WERI-Rb-1 (cell line): ENCODE measurements at regions not wholly inside any gene's neighbourhood (a gene's known extent, or its start where the extent isn't known, plus 50 kb on each side); places are given as distances from the start of the nearest gene placed in this dataset.
A peak's percentile ranks its signal among the peaks of the same experiment; 100 is the strongest.
"Not testable (repeated sequence)": the region's sequence is repeated elsewhere in the genome, so short reads cannot be mapped to it uniquely, and the experiment has no call there.

Experiments
- DNase-seq: peaks from one replicate; pipeline ENCODE4 v3.0.0-alpha.2; 2020
- H3K27ac ChIP-seq: fragments of 250-450 bp; sonication (Bioruptor Pico); 2 replicates; pipeline ENCODE4 v1.5.1; 2020; ENCODE audit warnings: mild to moderate bottlenecking, moderate library complexity
- H3K27me3 ChIP-seq: fragments of 250-450 bp; sonication (Bioruptor Pico); 2 replicates; pipeline ENCODE4 v1.5.1; 2021; ENCODE audit warnings: mild to moderate bottlenecking, low read depth, moderate library complexity; ENCODE audit not compliant: insufficient read depth, severe bottlenecking
- H3K36me3 ChIP-seq: fragments of 250-450 bp; sonication (Bioruptor Pico); 2 replicates; pipeline ENCODE4 v1.5.1; 2020; ENCODE audit warnings: mild to moderate bottlenecking, moderate library complexity
- H3K4me3 ChIP-seq: 2 replicates; pipeline ENCODE4 v1.5.1; 2011; ENCODE audit warnings: low read depth, mild to moderate bottlenecking, control low read depth, low read length
- H3K9me3 ChIP-seq: fragments of 250-450 bp; sonication (Bioruptor Pico); 2 replicates; pipeline ENCODE4 v1.5.1; 2021; ENCODE audit warnings: mild to moderate bottlenecking, moderate library complexity; ENCODE audit not compliant: severe bottlenecking
- TF ChIP-seq, protein P1 (sequence below): IDR thresholded peaks from 2 replicates; pipeline ENCODE4 v1.5.1; 2011; ENCODE audit warnings: low read depth, mild to moderate bottlenecking, control low read depth, inconsistent platforms, low read length

- H3K27ac ChIP-seq, H3K9me3 ChIP-seq, H3K27me3 ChIP-seq, H3K4me3 ChIP-seq, H3K36me3 ChIP-seq: not testable (repeated sequence)
- DNase-seq: peak; percentile 16
Observed at GRCh38 chr9:138174954-138175353, 297.4 kb downstream of the CACNA1B start.

- DNase-seq, H3K27me3 ChIP-seq, H3K4me3 ChIP-seq, H3K36me3 ChIP-seq, H3K27ac ChIP-seq, H3K9me3 ChIP-seq: not testable (repeated sequence)
Observed at GRCh38 chr9:138175354-138175753, 297.8 kb downstream of the CACNA1B start.

- H3K27me3 ChIP-seq, H3K27ac ChIP-seq, DNase-seq, H3K9me3 ChIP-seq, H3K4me3 ChIP-seq, H3K36me3 ChIP-seq: not testable (repeated sequence)
Observed at GRCh38 chr9:138177091-138177490, 299.5 kb downstream of the CACNA1B start.

DNA sequence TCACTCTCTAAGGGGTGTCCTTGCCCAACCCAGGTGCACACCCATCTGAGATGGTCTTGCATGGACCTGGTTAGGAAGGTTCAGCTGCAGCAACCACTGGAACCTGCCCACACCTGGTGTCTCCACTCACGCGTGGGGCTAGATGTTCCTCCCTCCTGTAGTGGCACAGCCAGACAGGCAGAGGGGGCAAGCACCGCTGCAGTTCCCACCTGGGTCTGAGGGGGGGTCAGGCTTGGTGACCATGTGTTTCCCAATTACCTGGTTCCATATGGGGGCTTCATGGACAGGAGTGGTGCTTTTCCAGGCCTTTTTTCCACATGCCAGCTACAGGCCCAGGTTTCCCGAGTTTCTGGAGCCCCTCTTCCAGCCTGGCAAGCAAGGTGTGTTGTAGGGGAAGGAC, 301.4 kb downstream of the CACNA1B start:
- H3K9me3 ChIP-seq, H3K4me3 ChIP-seq, H3K36me3 ChIP-seq, H3K27ac ChIP-seq, DNase-seq, H3K27me3 ChIP-seq: not testable (repeated sequence)
- TF ChIP-seq, protein P1, sequence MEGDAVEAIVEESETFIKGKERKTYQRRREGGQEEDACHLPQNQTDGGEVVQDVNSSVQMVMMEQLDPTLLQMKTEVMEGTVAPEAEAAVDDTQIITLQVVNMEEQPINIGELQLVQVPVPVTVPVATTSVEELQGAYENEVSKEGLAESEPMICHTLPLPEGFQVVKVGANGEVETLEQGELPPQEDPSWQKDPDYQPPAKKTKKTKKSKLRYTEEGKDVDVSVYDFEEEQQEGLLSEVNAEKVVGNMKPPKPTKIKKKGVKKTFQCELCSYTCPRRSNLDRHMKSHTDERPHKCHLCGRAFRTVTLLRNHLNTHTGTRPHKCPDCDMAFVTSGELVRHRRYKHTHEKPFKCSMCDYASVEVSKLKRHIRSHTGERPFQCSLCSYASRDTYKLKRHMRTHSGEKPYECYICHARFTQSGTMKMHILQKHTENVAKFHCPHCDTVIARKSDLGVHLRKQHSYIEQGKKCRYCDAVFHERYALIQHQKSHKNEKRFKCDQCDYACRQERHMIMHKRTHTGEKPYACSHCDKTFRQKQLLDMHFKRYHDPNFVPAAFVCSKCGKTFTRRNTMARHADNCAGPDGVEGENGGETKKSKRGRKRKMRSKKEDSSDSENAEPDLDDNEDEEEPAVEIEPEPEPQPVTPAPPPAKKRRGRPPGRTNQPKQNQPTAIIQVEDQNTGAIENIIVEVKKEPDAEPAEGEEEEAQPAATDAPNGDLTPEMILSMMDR: 0 out of 2 replicates have a peak, but pooled peaks have one; percentile 18

GRCh38 chr9:138179671-138180070, 302.1 kb downstream of the CACNA1B start:
- H3K27ac ChIP-seq, H3K36me3 ChIP-seq, H3K4me3 ChIP-seq, DNase-seq, H3K9me3 ChIP-seq, H3K27me3 ChIP-seq: not testable (repeated sequence)

- H3K27ac ChIP-seq, H3K9me3 ChIP-seq, H3K36me3 ChIP-seq, DNase-seq, H3K4me3 ChIP-seq, H3K27me3 ChIP-seq: not testable (repeated sequence)
Observed at GRCh38 chr9:138181963-138182362, 304.4 kb downstream of the CACNA1B start.

DNA sequence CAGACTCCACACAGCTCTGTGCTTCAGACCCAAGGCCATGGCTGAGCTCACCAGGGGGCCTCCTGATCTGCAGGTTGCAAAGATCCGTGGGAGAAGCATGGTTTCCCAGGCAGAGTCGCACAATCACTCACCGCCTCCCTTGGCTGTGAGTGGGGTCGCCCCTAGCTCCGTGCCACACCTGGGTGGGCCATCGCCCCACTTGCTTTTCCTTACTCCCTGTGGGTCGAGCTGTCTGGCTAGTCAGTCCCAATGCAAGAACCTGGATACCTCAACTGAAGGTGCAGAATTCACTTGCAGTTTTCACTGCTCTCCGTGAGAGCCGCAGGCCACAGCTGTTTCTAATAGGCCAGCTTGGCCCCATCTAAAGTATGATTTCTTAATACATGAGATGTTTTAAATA, 319.6 kb downstream of the CACNA1B start:
- not testable (repeated sequence) for H3K9me3 ChIP-seq, H3K27me3 ChIP-seq, H3K4me3 ChIP-seq, H3K27ac ChIP-seq, H3K36me3 ChIP-seq, DNase-seq

DNA sequence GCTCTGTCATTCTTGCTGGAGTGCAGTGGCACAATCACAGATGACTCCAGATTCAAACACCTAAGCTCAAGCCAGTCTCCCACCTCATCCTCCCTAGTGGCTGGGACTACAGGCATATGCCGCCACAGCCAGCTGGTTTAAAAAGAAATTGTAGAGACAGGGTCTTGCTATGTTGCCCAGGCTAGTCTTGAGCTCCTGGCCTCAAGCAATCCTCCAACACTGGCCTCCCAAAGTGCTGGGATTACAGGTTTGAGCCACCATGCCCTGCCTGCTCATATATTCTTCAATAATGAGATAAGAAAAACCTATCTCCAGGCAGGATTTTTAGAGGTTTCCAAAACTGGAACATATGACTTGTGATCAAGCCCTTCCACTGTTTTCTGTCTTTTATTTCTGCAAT, 321.4 kb downstream of the CACNA1B start:
- H3K27ac ChIP-seq, H3K36me3 ChIP-seq, H3K27me3 ChIP-seq, H3K9me3 ChIP-seq, H3K4me3 ChIP-seq, DNase-seq: not testable (repeated sequence)

DNA sequence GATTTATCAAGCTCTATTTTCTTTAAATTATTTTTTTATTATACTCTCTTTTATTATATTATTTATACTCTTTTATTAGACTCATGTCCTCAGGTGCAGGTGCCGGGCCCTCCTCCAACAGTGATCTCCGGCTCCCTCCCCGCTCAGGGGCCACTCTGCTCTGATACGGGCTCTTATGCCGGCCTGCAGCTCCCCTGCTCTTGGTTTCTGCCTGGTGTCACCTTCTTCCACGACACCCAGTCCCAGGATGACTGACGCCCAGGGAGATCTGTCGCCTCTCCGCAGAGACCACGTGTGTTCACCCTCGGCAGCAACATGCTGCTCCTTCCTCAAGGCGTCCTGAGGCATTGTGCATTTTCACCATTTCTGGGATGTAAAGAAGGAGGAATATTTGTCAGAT, 322.3 kb downstream of the CACNA1B start:
- not testable (repeated sequence) for H3K9me3 ChIP-seq, H3K27ac ChIP-seq, H3K36me3 ChIP-seq, H3K4me3 ChIP-seq, H3K27me3 ChIP-seq, DNase-seq

- H3K27me3 ChIP-seq, H3K27ac ChIP-seq, H3K9me3 ChIP-seq, DNase-seq, H3K36me3 ChIP-seq, H3K4me3 ChIP-seq: not testable (repeated sequence)
Observed at GRCh38 chr9:138200481-138201142, 323.0 kb downstream of the CACNA1B start.

DNA sequence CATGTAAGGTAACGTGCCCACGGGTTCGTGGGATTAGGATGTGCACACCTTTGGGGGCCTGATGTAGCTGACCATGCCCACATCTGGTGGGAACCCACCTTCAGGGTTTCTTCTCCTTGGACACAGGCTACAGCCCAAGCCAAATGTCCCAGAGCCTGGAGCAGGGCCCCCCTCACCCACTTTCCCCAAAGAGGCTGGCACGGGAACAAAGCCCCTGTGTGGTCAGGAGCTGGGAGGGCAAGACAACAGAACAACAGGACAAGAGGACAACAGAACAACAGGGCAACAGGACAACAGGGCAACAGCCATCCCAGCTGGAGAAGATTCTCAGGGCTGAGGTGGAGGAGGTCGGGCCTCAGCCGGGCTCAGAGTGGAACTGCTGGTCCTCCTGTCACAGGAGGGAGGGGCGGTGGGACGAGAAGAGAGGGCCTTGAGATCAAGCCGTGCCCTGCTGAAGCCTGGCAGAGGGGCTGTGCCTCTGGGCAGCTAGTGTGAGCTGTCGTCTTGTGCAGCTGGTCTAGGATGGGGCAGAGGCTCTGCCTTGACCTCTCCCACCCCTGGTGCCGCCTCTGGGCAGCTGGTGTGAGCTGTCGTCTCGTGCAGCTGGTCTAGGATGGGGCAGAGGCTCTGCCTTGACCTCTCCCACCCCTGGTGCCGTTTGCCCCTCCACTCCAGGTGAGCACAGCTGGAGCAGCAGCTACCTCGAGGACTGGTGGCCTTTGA, 323.7 kb downstream of the CACNA1B start:
- not testable (repeated sequence) for H3K9me3 ChIP-seq, DNase-seq, H3K27me3 ChIP-seq, H3K4me3 ChIP-seq, H3K27ac ChIP-seq, H3K36me3 ChIP-seq

- H3K27me3 ChIP-seq, H3K4me3 ChIP-seq, H3K27ac ChIP-seq, H3K36me3 ChIP-seq, DNase-seq, H3K9me3 ChIP-seq: not testable (repeated sequence)
Observed at GRCh38 chr9:138202043-138202442, 324.5 kb downstream of the CACNA1B start.

DNA sequence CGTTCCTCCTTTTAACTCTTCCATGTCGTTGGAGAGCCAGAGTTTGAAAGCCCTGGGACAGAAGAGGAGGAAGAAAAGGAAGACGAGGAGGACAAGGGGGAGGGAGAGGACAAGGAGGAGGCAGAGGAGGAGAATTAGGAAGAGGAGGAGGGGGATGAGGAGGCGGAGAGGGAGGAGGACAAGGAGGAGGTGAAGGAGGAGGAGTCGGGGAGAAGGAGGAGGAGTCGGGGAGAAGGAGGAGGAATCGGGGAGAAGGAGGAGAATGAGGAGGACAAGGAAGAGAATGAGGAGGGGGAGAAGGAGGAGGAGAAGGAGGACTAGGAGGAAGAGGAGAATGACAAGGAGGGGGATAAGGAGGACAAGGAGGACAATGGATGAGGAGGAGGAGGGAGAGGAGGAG, 325.7 kb downstream of the CACNA1B start:
- not testable (repeated sequence) for H3K27ac ChIP-seq, H3K36me3 ChIP-seq, DNase-seq, H3K4me3 ChIP-seq, H3K9me3 ChIP-seq, H3K27me3 ChIP-seq

GRCh38 chr9:138203872-138204271, 326.3 kb downstream of the CACNA1B start:
- not testable (repeated sequence) for H3K27ac ChIP-seq, DNase-seq, H3K36me3 ChIP-seq, H3K27me3 ChIP-seq, H3K9me3 ChIP-seq, H3K4me3 ChIP-seq
